Fibroblast of mammary gland (primary cell): ENCODE measurements at regions not wholly inside any gene's neighbourhood (a gene's known extent, or its start where the extent isn't known, plus 50 kb on each side); places are given as distances from the start of the nearest gene placed in this dataset.
"Not testable (repeated sequence)": the region's sequence is repeated elsewhere in the genome, so short reads cannot be mapped to it uniquely, and the experiment has no call there.

Experiments
- DNase-seq: peaks from one replicate; pipeline ENCODE4 v3.0.0-alpha.2; 2010; ENCODE audit warnings: low read depth
- H3K4me3 ChIP-seq: 2 replicates; pipeline ENCODE4 v1.5.1; 2011; ENCODE audit warnings: low read depth, mild to moderate bottlenecking, low read length, moderate library complexity; ENCODE audit not compliant: control insufficient read depth
- TF ChIP-seq, protein P1 (sequence below): conservative IDR thresholded peaks from 2 replicates; pipeline ENCODE4 v1.5.1; 2011; ENCODE audit warnings: low read depth, low read length, inconsistent platforms; ENCODE audit not compliant: control insufficient read depth, insufficient read depth

DNA sequence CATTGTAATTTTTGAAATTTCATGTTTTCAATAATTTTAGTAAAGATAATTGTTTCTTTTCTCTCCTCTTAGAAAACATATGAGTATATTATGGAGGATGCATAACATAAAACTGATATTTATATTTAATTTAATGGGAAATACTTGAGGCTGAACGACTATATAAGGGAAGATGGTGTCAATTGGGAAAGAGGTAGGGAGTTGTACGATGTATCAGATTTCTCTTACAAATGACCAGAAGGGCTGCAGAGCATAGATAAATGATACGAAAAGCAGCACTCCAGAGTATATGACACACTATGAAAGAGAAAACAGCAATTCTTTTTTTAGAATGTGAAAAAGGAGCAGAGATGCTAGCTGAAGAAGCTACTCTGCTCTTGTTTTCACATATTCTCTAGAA, 1308.0 kb upstream of the MIR17HG start:
- TF ChIP-seq, protein P1, sequence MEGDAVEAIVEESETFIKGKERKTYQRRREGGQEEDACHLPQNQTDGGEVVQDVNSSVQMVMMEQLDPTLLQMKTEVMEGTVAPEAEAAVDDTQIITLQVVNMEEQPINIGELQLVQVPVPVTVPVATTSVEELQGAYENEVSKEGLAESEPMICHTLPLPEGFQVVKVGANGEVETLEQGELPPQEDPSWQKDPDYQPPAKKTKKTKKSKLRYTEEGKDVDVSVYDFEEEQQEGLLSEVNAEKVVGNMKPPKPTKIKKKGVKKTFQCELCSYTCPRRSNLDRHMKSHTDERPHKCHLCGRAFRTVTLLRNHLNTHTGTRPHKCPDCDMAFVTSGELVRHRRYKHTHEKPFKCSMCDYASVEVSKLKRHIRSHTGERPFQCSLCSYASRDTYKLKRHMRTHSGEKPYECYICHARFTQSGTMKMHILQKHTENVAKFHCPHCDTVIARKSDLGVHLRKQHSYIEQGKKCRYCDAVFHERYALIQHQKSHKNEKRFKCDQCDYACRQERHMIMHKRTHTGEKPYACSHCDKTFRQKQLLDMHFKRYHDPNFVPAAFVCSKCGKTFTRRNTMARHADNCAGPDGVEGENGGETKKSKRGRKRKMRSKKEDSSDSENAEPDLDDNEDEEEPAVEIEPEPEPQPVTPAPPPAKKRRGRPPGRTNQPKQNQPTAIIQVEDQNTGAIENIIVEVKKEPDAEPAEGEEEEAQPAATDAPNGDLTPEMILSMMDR: no peak
- no peak for DNase-seq
- no peak overlapping the region for H3K4me3 ChIP-seq

DNA sequence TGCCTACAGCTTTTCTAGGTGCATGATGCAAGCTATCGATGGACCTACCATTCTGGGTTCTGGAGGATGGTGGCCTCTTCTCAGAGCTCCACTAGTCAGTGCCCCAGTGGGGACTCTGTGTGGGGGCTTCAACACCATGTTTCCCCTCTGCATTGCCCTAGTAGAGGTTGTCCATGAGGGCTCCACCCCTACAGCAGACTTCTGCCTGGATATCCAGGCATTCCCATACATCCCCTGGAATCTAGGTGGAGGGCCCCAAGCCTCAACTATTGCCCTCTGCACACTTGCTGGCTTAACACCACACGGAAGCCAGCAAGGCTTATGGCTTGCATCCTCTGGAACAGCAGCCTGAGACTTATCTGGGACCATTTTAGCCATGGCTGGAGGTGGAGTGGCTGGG, 1299.9 kb upstream of the MIR17HG start:
- TF ChIP-seq, protein P1: no peak
- no peak overlapping the region for H3K4me3 ChIP-seq
- DNase-seq: no peak

DNA sequence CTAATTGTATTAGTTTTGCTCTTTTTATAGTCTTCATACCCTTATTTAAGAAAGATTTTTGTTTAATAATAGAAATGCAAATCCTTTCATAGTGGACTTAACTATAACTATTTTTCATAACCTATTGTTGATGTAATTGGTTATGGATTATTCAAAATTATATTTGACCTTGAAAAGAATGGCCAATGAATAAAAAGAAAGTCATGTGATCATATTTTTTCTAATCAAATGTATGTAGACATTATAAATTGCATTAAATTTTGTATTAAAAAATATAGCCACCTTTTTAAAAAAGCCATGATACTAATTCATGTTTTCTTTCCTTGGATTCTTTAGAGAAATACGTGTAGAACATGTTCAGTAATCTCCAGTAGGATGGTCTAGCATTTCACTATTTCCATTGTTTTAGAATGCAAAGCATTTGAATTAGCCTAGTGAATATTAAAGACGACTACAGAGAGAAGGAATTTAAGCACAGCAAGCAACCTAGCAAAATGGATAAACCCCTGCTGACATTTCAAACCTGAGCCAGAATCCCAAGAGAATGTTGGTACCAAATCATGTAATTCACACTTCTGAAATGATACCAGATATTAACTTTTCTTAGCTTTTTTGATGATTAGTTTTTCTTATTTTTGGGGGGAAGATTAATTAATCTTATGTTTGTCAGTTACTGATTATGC, 1297.4 kb upstream of the MIR17HG start:
- TF ChIP-seq, protein P1: no peak
- DNase-seq: no peak
- no peak overlapping the region for H3K4me3 ChIP-seq

DNA sequence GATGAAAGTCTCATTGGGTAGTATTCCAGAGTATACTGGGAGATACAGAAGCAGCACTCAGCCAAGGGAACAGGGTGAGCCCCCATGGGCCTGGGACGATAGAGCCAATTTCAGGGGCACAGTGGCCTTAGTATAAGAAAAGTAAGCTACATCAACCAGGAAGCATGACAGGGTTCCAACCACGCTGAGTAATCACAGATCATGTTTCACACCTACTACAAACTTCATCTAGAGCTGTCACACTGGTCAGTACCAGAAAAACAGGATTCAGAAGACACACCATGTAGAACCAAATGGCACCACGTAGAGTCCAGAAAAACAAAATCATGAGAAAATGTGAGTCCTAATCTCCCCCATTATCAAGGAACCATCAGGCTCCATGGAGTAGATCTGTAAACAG, 1292.4 kb upstream of the MIR17HG start:
- TF ChIP-seq, protein P1: no peak
- peak; percentile 3 for DNase-seq
- no peak overlapping the region for H3K4me3 ChIP-seq

DNA sequence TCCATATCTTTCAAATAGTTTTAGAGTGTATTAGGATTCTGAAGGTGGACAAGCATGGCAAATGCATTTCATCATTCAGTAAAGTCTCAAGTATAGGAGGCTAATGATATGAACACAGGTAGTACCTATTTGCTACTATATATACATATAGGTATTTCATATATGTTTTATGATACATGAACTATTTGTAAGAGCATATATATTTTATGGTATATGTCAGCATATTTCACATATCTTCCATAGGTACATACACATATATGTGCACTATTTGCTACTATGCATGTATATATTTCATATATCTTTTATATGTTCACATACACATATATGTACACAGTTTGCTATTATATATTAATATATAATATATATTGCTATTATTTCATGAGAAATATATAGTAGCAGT, 1291.7 kb upstream of the MIR17HG start:
- TF ChIP-seq, protein P1: no peak
- DNase-seq: no peak
- H3K4me3 ChIP-seq: no peak overlapping the region

DNA sequence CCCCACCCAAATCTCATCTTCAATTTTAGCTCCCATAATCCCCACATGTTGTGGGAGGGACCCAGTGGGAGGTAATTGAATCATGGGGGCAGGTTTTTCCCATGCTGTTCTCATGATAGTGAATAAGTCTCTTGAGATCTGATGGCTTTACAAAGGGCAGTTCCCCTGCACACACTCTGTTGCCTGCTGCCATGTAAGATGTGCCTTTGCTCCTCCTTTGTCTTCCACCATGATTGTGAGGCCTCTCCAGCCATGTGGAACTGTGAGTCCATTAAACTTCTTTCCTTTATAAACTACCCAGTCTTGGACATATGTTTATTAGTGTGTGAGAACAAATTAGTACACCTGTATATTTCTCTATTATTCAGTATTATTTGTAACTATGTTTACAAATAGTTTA, 1283.3 kb upstream of the MIR17HG start:
- not testable (repeated sequence) for DNase-seq, H3K4me3 ChIP-seq

DNA sequence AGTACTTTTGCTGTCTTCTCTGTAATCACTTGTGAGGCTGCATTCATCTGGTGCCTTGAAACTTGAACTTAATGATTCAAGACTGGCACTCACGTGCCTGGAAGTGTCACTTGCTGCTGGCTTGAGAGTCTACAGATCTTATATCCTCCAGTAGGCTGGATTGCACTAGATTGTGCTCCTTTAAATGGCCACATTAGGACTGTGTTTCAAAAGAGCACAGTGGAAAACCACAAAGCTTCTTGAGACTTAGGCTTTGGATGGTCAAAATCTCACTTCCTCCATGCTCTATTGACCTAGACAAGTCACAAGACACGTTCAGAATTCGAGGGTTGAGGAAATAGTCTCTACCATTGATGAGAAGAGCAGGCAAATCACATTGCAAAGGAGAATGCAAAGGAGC, 1278.8 kb upstream of the MIR17HG start:
- TF ChIP-seq, protein P1: no peak
- no peak for DNase-seq
- H3K4me3 ChIP-seq: no peak overlapping the region
